GM18499 (cell line): ENCODE measurements at regions not wholly inside any gene's neighbourhood (a gene's known extent, or its start where the extent isn't known, plus 50 kb on each side); places are given as distances from the start of the nearest gene placed in this dataset.
A peak's percentile ranks its signal among the peaks of the same experiment; 100 is the strongest.

ENCODE experiments used
- ATAC-seq: cut with Tn5 transposase; IDR thresholded peaks from one replicate; pipeline ENCODE4 v1.9.1; 2021; ENCODE audit warnings: moderate number of reproducible peaks; ENCODE audit not compliant: insufficient read depth, unreplicated experiment

GRCh38 chr12:40551466-40551865 is 140.8 kb upstream of the CNTN1 start:
- no peak for ATAC-seq

DNA sequence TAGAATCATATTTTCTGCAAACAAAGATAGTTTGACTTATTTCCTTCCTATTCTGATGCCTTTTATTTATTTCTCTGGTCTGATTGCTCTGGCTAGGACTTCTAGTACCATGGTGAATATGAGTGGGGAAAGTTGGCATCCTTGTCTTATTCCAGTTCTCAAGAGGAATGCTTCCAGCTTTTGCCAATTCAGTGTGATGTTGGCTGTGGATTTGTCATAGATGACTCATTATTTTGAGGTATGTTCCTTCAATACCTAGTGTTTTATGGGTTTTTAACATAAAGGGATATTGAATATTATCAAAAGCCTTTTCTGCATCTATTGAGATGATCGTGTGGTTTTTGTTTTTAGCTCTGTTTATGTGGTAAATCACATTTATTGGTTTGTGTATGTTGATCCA is 139.4 kb upstream of the CNTN1 start:
- ATAC-seq: no peak

DNA sequence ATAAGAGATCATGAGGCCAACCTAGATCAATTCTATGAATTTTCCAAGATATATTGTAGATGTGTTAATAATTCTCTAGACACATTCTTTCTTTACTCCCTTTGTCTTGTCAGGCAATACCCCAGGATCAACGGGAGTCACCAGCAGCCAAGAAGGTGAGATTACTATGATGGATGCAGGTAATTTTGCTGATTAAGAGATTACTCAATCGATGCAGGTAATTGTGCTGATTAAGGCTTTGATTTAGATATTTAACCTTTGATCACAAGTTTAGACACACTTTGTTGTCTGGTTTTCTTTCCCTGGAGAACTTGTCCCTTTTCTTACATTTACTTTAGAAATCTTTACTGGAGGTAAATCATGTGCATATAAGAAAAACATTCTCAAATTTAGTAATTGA is 134.3 kb upstream of the CNTN1 start:
- no peak for ATAC-seq

DNA sequence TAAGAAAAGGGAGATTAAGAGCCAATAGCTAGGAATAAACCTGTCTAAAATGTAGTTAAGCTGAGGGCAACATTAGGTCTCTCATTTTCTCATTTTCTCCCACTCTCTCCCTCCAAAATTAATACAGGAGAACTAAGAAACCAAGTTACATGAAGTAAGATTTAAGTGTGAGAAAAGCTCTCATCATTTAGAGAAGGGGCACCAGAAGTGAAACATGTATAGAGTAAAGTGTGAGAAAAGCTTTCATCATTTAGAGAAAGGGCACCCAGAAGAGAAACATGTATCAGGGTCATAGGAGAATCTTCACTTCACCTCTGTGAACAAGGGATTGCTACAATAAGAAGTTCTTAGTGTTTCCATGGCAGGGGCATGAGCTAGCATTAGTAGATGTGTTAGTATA is 132.4 kb upstream of the CNTN1 start:
- ATAC-seq: peak; percentile 67

- no peak for ATAC-seq
Measured at GRCh38 chr12:40560848-40561247, 131.4 kb upstream of the CNTN1 start.

DNA sequence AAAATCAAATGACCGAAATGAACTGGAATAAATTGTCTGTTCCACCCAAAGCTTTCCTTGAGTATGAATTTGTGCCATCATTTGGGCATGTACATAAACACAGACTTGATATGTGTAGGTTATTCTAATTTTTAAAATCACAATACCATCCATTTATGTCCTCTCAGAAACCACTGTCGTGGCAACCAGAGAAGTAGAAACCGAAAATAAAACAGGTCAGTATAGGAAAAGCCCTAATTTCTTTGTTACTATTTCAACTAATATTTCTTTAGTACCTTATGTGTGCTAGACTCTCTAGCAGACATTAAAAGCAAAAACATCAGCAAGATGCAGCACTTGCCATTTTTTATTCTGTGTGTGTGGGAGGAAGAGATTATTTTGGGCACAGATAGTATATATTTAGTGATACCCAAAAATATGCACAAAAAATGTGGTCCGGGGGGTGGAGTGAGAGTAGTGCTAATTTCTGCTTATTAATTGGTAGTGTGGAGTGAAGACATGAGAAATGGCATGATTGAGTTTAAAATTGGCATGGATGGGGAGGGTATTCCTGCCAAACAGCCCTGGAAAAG is 130.8 kb upstream of the CNTN1 start:
- ATAC-seq: peak; percentile 39

DNA sequence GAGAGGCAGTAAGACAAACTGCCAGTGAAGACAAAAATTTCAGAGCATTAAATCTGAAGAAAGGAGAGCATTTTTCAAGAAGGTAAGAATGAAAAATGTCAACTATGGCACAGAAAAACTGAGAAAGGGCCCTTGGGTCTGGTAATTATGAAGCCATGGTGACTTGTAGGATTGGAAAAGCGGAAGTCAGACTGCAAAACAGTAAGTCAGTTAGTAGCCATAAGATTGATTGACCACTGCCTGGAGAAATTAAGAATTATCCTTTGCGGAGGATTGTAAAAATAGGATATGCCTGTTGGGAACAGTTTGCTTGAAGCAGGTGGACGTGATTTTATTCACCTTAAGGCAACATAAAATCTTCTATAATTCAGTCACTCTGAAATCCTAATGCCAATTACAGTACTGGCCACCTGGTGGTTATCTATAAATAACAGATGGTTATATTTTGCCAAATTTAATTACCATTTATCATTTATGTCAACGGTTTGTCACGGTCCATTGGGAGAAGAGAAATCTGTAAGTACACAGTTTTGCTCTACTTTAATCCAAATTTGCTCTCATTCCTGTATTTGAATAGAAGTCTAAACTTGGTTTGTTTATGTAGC is 127.1 kb upstream of the CNTN1 start:
- ATAC-seq: no peak

- no peak for ATAC-seq
Measured at GRCh38 chr12:40566271-40566670, 126.0 kb upstream of the CNTN1 start.

DNA sequence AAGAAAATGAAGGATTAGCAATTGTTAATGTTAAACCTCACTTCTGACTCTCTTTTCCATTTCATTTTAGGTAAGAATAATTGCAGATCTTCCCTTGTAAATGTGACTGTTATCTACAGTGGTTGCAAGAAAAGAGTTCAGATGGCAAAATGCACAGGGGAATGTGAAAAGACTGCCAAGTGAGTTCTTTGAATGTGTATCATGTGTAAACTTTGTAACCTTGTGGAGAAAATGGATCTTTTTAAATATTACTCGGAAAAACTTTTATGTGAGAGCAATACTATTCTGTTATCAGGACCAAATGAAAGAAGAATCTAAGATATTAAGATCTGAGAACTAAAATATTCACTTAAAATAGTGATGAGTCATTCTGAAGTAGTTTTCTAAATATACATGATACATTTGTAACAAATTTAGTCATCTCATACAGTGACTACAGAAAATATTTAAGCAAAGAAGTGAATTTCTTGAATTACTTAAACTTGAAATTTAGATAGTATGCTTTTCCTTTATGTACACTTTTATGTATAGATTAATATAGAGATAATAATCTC is 122.5 kb upstream of the CNTN1 start:
- no peak for ATAC-seq

DNA sequence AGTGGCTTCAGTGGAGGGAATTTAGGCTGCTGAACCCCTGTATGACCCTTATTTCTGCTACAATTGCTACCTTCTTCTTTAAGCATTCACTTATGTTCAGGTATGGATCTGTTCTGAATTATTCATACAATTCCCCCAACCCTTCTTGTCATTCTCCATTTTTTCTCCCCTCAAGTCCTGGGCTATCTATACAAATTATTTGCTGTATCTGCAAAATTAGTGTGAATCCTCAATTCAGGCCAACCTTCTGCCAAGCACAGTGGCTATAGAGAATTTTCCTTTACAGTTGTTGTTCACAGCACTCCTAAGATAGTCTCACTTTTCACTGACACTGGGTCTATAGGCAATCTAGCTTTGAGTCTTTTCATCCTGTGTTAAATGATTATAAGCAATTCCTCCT is 119.2 kb upstream of the CNTN1 start:
- no peak for ATAC-seq

GRCh38 chr12:40575987-40576386 is 116.3 kb upstream of the CNTN1 start:
- no peak for ATAC-seq

DNA sequence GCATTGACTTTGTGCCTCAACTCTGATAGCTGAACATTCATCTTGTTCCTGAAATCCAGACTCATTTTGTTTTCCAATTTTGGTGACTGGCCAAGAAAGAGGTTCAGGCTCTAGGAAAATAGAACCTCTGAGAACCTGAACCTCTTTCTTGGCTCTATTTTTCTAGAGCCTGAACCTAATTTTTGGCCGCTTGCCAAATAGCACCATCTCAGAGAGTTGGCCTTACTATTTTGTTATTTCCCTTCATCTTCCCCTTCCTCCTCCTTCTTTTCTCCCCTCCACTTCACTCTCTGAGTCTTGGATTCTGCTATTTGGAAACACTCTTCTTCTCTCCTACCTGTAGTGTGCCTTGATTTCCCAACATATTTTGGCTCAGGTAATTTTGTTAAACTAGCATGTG is 114.4 kb upstream of the CNTN1 start:
- ATAC-seq: no peak

DNA sequence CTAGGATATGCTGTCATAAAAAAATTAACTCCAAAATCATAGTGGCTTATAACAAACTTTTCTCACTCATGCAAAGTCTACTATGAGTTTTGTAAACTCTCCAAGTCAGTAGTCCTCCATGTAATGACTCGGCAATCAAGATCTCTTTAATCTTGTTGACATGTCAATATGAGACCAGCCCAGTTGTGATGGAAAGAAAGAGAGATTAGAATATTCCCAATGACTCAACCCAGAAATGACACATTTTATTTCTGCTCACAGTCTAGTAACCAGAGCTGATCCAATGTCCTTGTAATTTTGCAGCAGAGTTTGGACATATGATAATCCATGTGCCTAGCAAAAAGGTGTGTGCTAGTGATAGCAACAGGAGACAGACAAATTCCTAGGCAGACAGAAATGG is 112.6 kb upstream of the CNTN1 start:
- no peak for ATAC-seq

- no peak for ATAC-seq
Measured at GRCh38 chr12:40580346-40580745, 111.9 kb upstream of the CNTN1 start.

DNA sequence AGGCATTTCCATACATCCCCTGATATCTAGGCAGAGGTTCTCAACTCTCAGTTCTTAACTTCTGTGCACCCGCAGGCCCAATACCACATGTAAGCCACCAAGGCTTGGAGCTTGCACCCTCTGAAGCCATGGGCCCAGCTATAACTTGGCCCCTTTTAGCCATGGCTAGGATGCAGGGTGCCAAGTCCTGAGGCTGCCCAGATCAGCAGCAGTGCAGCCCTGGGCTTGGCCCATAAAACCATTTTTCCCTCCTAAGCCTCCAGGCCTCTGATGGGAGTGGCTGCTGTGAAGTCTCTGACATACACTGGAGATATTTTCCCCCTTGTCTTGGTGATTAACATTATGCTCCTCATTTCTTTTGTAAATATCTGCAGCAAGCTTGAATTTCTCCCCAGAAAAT is 110.3 kb upstream of the CNTN1 start:
- no peak for ATAC-seq

DNA sequence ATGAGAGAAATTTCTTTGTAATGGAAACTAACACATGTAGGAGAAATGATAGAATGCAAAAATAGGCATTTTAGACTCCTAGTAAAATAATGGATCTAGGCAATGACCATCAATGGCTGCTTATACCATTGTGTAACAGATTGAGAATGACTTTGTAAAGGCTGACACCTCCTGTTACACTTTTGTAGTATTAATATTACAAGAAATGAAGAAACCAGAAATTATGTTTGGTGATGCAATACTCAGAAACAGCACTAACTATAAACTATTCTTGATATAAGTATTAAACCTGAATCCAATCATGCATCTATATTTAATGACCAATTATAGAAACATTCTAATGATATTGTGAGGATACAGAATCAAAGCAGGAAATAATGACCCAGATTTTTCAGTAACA is 108.5 kb upstream of the CNTN1 start:
- no peak for ATAC-seq

DNA sequence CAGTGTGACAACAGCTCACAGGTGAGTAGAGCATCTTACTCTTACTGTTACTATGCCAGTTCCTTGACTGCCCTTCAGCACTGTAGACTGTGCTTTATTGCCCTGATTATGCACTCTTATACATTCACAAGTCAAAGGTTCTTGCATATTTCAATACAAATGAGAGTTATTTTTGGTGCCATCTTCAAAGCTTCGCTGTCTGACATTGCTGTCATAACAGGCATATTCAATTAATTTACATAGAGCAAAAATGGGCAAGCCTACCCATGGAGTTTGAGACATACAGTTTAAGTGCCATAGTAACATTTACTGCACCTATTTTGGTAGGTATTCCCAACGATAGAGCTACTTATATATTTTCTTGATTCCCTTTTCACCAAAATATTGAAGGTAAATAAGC is 107.5 kb upstream of the CNTN1 start:
- ATAC-seq: no peak

DNA sequence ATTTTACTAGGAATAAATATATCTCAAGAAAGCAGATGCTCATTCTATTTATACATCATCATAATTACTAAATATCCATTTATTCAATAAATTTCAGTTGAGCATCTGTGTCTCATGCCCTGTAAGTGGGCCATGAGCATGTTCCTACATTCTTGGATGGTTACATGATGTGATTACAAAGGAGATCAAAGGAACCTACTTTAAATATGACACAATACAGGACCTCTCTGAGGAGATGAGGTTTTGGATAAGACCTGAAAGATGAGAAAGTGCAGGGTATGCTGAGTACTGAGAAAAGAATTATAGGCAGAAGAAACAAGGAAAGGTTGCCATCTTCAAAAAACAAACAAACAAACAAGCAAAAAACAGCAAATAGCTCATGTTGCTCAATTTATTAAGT is 105.4 kb upstream of the CNTN1 start:
- no peak for ATAC-seq

DNA sequence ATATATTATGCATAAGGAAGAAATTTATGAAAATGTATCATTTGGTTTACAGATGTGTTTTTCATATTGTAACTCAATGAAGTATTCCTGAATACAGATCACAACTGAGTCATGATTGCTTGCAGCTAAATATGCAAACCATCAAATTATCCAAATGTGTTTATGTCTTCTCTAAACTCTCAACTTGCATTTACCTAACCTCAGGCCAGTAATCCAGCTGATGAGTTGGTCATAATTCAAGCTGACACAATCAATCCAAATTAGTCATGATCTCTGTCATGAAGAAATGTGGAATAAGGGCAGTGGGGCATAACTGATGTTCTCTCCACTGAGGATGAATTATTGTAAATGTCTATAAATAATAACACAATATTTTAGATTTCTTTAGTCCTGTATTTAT is 104.8 kb upstream of the CNTN1 start:
- ATAC-seq: no peak

- no peak for ATAC-seq
Measured at GRCh38 chr12:40587970-40588369, 104.3 kb upstream of the CNTN1 start.

DNA sequence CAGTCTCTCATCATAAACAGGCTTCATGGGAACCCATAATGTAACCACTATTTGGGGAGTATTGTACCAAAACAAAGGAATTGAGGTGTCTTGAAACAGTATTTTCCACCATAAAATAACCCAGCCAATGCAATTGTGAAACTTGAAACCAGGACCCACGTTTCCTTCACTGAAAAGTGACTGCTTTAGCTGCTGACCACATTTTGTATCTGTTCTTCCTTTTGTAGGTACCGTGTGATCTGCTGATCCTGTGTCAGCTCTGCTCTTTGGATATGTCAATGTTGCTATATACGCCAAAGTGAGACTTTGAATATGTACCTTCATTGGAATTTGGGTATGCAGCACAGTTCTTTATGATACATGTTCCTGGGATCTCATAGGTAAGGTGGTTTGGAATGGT is 95.1 kb upstream of the CNTN1 start:
- ATAC-seq: no peak

DNA sequence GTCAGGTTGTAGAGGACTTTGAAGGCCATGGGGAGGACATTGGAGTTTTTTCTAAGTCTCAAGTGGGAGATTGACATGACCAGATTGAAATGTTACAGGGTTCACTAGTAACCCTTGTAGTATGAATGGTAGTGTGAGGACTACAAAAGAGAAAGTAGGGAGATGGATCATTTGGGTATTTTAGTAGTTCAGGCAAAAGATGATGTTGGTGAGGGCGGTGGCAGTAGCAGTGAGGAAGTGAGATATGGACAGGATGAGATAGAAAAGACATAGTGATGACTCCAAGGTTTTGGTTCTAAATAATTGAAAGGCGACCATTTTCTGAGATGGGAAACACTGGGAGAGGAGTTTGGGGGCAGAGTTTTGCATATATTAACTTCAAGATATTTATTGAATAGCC is 94.2 kb upstream of the CNTN1 start:
- ATAC-seq: no peak
